Activated CD4-positive, alpha-beta T cell treated with anti-CD3 and anti-CD28 coated beads, Interleukin-2, Interleukin-4, amounts not matched to agents 100 ng/mL and 50 ng/mL, durations not matched to agents 16 hours and 8 hours (primary cell): ENCODE measurements at regions not wholly inside any gene's neighbourhood (a gene's known extent, or its start where the extent isn't known, plus 50 kb on each side); places are given as distances from the start of the nearest gene placed in this dataset.
"Not testable (repeated sequence)": the region's sequence is repeated elsewhere in the genome, so short reads cannot be mapped to it uniquely, and the experiment has no call there.

ENCODE experiments used
- DNase-seq: peaks from one replicate; pipeline ENCODE4 v3.0.0-alpha.2; 2020; ENCODE audit warnings: low spot score

GRCh38 chr7:88614736-88615135, 144.8 kb upstream of the ZNF804B start:
- DNase-seq = no peak

GRCh38 chr7:88610942-88611341, 148.6 kb upstream of the ZNF804B start:
- DNase-seq = no peak

GRCh38 chr7:88600695-88601094, 158.8 kb upstream of the ZNF804B start:
- DNase-seq = no peak

- no peak for DNase-seq
Measured at GRCh38 chr7:88599528-88599927, 160.0 kb upstream of the ZNF804B start.

- DNase-seq = no peak
Measured at GRCh38 chr7:88597941-88598425, 161.5 kb upstream of the ZNF804B start.

GRCh38 chr7:88590963-88591362, 168.5 kb upstream of the ZNF804B start:
- DNase-seq = no peak

GRCh38 chr7:88589927-88590326, 169.6 kb upstream of the ZNF804B start:
- DNase-seq = no peak

GRCh38 chr7:88586890-88587289, 172.6 kb upstream of the ZNF804B start:
- DNase-seq = no peak

- no peak for DNase-seq
Measured at GRCh38 chr7:88586219-88586618, 173.3 kb upstream of the ZNF804B start.

- no peak for DNase-seq
Measured at GRCh38 chr7:88576720-88577119, 182.8 kb upstream of the ZNF804B start.

- no peak for DNase-seq
Measured at GRCh38 chr7:88566162-88566729, 193.3 kb upstream of the ZNF804B start.

GRCh38 chr7:88565401-88565800, 194.1 kb upstream of the ZNF804B start:
- DNase-seq = no peak

- not testable (repeated sequence) for DNase-seq
Measured at GRCh38 chr7:88556441-88556840, 203.1 kb upstream of the ZNF804B start.

GRCh38 chr7:88554847-88555246, 204.7 kb upstream of the ZNF804B start:
- not testable (repeated sequence) for DNase-seq

GRCh38 chr7:88548399-88548798, 211.1 kb upstream of the ZNF804B start:
- DNase-seq = no peak

GRCh38 chr7:88546808-88547207, 212.7 kb upstream of the ZNF804B start:
- peak; percentile 55 for DNase-seq

- DNase-seq = no peak
Measured at GRCh38 chr7:88545663-88546062, 213.8 kb upstream of the ZNF804B start.

GRCh38 chr7:88540012-88540411, 219.5 kb upstream of the ZNF804B start:
- DNase-seq = no peak

GRCh38 chr7:88539518-88539917, 220.0 kb upstream of the ZNF804B start:
- DNase-seq = no peak

GRCh38 chr7:88523645-88524044, 217.0 kb upstream of the STEAP4 start:
- no peak for DNase-seq

- no peak for DNase-seq
Measured at GRCh38 chr7:88522771-88523293, 216.1 kb upstream of the STEAP4 start.

- no peak for DNase-seq
Measured at GRCh38 chr7:88516429-88516828, 209.7 kb upstream of the STEAP4 start.

GRCh38 chr7:88515301-88515700, 208.6 kb upstream of the STEAP4 start:
- no peak for DNase-seq

GRCh38 chr7:88509341-88509740, 202.6 kb upstream of the STEAP4 start:
- DNase-seq = no peak
